Epidermal melanocyte (primary cell): ENCODE measurements at regions not wholly inside any gene's neighbourhood (a gene's known extent, or its start where the extent isn't known, plus 50 kb on each side); places are given as distances from the start of the nearest gene placed in this dataset.
"Not testable (repeated sequence)": the region's sequence is repeated elsewhere in the genome, so short reads cannot be mapped to it uniquely, and the experiment has no call there.

Source experiments
- DNase-seq: peaks from one replicate; pipeline ENCODE4 v3.0.0; 2011; ENCODE audit warnings: low spot score; ENCODE audit not compliant: insufficient read length

DNA sequence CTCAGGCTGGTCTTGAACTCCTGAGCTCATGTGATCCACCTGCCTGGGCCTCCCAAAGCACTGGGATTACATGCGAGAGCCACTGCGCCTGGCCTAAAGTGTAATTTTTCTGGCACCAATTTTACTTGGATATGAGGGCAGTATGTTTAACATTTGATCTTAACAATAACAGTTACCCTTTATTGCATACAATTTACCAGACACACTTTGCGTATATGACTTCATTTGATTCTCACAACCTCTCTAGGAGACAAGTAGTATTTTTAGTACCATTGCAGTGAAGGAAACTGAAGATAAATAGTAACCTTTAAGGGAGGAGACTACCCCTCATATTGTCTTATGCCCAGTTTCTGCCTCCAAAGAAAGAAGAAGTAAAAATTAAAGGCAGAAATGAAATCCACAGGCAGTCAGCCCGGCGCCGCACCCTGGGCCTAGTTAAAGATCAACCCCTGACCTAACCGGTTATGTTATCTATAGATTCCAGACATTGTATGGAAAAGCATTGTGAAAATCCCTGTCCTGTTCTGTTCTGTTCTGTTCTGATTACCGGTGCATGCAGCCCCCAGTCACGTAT, 54.0 kb downstream of the CYP26A1 start:
- not testable (repeated sequence) for DNase-seq

DNA sequence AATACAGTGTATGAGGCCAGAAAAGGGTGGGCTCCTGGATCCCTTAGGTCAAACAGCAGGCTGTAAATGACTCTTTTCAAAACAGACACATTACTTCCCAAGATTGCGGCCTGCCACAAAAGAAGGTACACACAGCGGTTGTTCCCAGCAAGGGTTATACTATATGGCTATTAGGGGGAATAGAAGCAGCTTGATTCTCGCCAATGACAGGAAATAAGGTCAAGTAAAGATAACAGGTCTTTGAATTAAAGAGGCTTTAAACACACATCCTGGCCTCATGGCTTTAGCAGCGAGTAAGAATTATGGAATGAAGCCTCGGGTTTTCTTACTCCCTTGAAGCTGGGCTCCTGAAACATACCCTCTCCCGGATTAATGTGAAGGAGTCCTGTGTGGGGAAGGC, 58.3 kb downstream of the CYP26A1 start:
- no peak for DNase-seq

DNA sequence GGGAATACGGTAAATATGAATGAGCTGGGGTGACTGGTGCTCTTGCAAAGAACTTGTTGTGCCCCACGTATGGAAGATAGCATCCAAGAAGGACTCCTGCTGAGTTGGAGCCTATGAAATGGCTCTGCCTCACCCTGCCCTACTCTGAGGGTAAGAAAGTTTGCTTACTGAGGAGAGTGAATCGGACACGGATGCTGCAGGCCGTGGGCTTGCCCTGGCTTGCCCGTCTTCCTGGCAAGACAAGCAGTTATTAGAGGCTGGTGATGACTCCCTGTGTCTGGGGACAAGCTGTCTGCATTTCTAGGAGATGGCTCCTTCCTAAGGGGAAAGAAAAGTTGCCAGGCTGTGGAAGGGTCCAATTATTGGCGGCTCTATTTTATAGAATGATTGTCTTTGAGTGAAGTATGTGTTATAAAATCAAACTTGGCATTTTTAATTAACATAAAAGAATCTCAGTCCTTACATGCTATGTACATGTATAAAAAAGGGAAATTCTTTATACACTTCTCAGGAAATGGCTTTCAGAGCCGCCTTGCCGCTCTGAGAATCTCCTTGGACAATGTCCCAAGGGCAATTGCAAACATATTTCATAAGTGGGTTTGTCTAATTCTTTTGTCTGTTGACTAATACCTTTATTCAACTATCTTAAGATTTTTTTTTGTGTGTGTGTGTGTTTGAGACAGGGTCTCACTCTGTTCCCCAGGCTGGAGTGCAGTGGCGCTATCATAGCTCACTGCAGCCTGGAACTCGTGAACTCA, 64.6 kb downstream of the CYP26A1 start:
- no peak for DNase-seq

DNA sequence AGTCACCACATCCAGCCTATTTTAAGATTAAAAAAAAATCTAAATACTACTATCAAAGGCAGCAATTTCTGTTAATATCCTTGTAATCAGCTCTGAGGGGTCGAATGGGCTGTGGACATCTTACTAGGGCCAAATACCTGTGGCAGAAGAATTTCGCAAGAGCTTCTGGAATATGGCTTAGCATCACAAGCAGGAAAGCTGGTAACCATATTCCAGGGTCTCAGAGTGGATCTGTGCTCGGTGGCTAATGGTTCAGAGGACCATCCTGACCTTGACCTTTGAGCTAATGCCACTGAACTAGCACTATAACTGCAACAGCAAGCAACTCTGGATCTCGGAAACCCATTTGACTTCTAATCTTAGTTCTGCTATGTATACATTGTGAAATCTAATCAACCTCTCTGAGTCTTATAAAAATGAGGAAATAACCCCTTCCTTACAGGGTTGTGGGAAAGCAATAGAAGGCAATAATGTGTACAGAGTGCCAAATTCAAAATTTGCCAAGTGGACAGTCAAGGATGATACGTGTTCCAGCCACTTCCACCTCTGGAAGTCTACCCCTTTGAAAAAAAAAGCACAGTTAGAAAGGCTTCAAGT, 65.5 kb downstream of the CYP26A1 start:
- DNase-seq, result no peak

DNA sequence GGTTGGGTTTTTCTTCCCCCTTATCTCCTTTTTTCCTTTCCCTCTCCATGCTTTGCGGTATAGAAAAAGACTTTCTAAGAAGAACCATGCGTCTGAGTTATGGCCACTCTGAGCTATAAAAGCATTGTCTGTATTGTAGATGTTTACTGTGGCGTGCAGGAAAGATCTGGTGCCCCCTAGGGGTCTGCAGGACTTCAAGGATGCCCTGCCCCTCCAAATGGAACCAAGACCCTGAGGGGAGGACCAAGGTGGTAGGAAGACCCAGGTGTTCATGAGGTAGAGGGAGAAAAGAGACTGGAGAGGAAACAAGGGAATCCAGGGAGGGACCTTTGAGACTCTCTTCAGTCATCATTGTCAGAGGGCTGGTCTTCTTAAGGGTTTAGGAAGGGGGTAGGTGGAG, 68.8 kb downstream of the CYP26A1 start:
- no peak for DNase-seq

DNA sequence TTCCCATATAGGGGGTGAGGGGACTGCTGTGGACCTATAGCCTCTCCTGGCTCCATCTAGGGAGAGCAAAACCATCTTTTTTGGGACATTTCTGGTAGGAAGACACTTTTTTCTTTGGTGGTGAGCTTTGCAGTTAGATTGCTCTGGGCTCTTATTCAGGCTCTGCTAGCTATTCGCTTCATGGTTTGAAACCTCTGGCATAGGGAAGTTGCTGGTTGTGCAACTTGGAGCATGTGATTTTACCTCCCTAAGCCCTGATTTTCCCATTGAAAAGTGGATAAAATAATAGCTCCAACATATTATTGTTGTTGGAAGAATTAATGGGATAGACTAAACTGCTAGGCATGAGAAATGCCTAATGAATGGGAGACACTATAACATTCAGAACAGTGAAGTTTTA, 69.6 kb downstream of the CYP26A1 start:
- DNase-seq, result no peak

DNA sequence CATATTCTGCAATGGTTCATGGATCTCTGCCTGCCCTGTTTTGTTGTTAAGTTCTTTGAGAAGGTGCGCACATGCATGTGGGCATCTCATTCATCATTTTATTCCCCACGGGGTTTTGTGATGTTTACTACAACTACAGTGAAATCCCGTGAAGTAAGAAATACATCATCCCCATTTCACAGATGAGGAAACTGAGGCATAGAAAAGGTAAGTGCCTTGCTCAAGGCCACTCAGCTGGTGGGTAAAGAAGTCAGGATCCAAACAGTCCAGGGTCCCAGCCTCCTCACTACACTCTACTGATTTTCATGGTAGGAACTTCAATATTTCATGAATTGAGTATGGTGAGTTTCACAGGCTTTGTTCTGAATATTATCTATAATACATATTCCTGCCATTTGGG, 72.6 kb downstream of the CYP26A1 start:
- DNase-seq, result no peak

DNA sequence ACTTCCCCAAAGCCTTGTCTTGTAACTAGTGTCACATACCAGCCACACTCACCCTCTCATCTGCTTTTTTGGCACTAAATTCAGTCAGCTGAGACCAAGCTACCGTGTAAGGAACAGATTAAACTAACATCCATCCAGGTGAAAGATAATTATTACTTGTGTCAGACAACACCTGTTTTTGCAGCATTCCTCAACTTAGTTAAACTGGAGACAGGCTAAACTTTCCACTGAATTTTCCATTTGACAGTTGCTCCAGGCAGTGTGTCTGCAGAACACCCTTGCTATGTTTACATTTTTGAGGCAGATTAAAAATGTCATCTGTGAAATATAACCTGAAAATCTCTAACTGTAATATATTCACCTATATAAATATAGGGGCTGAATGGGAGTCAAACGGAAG, 73.6 kb downstream of the CYP26A1 start:
- DNase-seq, result no peak

DNA sequence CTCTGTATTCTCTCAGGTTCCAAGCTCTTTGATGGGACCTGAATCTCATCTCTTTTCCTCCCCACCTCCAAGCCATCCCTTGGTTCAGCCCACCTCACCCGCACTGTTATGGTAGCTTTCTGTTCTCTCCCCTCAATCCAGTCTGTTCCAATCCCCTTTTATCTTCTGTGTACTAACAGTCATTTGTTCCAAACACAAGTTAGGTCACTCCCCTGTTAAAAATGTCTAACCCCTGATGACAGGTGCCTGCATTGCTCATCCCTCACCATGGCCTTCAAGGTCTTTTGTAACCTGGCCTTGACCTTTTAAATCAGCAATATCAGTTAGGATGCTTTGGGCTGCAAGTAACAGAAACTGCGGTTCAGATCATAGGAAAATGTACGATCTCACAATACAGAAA, 74.8 kb downstream of the CYP26A1 start:
- DNase-seq, result no peak

DNA sequence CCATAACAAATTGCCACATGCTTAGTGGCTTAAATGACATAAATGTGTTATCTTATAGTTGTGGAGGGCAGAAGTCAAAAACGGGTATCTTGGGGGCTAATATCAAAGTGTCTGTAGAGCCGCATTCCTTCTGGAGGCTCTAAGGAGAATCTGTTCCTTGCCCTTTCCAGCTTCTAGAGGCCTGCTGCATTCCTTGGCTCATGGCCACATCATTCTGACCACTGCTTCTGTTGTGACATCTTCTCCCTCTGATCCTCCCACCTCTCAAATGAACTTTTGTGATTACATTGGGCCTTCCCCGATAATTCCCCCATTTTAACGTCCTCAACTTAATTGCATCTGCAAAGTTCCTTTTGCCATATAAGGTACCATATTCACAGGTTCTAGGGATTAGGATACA, 76.1 kb downstream of the CYP26A1 start:
- no peak for DNase-seq

DNA sequence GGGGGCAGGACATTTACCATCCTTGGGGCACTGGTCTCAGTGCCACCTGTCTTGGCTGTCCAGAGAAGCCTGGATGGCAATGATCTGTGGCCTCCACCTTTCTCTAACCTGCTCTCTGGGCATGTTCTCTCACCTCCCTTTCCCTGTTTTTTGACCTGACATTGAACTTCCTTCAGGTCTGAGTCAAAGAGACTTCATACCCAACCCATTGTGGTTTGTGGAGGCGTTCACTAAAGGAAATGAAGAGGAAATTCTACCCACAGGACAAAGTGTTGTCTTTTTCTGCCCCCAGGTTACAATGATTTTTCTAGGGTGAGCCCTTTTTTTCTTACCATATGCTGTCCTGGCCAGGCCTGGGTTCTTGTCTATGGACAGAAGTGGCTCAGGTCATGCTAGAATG, 76.6 kb downstream of the CYP26A1 start:
- DNase-seq, result no peak

DNA sequence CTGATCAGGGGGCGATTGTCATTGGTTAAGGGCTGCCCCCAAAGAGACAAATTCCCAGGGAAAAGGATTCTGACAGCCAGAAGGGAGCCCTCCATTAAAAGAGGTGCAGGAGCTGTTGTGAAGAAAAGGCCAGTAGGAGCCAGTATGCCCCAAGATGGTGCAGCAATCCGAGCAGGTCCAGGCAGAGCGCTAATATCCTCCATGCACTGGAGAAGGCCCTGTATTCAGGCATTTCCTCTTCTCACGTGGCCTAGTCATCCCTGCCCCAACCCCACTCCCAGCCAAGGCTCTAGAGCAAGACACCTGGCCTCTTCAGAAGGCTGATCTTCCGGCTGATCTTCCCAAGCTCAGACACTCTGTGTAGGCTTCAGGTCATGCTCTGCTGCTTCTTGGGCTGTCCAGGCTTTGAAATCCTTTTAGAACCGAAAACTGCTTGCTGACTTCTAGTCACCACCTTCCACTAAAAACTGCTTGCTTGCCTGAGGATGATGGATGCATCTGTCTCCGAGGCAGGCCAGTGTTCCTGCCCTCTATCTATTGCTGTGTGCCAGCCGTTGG, 77.4 kb downstream of the CYP26A1 start:
- no peak for DNase-seq

DNA sequence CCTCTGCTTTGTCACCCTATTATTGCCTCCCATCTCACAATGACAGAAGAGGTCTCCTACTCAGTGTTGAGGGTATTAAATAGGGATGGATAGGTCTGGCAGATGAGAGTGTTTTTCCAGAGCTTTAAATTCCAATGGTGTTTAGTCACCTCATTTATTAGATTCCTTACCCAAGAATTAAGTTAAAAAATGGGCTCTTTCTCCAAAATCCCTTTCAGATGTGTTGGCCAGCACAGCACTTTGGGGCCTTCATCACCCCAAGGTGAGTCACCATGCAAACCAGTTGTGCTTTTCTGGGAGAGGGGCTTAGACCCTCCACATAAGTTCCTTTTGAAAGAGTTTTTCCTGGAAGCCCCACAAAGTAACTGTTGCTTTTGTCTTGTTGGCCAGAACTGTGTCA, 78.4 kb downstream of the CYP26A1 start:
- peak; percentile 56 for DNase-seq

DNA sequence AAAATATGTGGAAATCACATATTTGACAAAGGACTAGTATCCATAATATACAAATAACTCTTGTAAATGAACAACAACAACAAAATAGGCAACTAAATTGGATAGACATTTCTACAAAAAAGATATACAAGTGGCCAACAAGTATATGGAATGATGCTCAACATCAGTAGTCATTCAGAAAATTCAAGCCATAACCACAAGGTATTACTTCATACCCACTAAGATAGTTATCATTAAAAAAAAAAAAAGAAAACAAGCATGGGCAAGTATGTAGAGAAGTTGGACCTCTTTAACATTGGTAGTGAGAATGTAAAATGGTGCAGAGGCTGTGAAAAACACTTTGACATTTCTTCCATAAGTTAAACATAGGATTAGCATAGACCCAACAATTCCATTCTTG, 80.8 kb downstream of the CYP26A1 start:
- no peak for DNase-seq

DNA sequence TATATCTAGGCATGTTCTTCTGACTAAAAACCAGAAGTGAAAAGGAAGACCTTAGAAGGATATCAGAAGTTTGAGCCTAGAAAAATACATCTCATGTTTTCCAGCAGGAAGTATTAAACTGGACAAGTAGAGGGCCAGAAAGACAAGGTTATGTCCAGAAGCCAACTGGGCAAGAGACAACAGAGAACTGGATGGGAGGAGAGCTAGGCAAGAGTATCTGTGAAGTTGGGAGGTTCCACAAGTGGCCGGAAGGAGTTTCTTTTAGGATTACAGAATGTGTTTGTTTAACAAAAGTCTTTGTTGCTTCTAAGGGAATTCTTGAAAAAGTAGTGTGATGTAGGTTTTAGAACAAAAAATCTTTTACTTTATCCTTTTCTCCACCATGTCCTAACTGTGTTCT, 86.4 kb downstream of the CYP26A1 start:
- no peak for DNase-seq

DNA sequence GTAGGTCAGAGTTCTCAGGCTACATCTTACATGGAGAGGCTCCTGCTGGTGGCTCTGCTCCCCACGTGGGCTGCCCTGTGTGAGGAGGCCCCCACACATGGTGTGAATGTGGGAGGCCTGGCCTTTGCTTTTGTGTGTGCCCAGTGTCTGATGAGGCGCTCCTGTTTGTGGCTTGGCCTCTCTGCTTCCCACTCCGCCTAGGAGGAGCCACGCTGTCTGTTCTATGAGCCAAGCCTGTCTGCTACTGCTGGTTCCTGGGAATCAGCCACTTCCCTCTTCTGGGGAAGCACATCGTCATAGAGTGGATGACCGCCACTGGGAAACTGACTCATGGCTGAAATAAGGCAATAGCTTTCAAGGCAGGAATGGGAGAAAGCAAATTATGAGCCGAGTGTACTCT, 87.1 kb downstream of the CYP26A1 start:
- DNase-seq, result no peak

DNA sequence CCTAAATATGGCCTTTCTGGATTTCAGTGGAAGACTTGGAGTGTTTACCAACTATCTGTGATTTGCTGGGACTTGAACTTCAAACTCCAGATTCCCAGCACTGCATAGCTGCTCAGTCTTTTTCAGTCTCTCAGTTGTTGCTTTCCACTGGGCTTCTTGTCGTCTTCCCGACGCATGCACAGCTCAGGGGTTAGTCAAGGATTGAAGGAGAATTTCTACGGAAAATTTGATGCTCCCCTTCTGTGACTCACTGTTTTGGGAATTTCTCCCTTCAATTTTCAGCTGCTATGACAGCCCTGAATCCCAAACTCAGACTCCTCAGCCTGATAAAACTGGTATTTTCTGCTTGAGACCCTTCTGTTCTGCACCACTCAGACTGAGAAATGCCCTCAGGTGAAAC, 91.7 kb downstream of the CYP26A1 start:
- DNase-seq, result no peak

DNA sequence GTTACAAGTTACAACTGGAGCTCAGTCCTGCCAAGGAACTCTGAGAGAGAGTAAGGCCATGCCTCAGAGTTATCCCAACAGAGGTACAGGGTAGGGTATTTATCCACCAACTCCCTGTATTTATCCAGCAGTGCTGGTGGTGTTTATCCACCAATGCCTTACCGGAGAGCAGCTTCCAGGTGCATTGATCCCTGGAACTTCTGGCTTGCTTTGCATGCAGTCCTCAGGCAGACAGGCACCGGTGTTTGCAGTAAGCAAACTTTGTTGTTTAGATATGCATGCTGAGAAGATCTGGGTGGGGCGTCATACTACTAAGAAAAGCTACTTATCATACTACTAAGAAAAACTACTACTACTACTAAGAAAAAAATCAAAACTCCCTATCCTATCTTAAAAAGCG, 92.4 kb downstream of the CYP26A1 start:
- no peak for DNase-seq

DNA sequence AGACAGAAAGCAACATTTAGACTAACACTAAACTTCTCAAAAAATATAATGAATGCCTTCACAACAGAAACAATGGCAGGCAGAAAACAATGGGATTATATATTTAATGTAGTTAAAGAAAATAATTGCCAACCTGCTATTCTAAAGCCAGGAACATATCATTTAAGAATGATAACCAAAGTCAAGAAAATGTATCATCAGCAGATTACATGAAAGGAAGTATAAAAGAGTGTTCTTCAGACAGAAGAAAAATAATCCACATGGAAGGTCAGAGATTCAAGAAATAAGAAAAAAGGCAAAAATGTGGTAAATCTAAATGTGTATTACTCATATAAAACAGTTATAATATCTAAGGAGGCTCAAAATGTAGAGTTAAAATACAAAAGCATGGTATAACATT, 98.1 kb downstream of the CYP26A1 start:
- DNase-seq, result no peak

DNA sequence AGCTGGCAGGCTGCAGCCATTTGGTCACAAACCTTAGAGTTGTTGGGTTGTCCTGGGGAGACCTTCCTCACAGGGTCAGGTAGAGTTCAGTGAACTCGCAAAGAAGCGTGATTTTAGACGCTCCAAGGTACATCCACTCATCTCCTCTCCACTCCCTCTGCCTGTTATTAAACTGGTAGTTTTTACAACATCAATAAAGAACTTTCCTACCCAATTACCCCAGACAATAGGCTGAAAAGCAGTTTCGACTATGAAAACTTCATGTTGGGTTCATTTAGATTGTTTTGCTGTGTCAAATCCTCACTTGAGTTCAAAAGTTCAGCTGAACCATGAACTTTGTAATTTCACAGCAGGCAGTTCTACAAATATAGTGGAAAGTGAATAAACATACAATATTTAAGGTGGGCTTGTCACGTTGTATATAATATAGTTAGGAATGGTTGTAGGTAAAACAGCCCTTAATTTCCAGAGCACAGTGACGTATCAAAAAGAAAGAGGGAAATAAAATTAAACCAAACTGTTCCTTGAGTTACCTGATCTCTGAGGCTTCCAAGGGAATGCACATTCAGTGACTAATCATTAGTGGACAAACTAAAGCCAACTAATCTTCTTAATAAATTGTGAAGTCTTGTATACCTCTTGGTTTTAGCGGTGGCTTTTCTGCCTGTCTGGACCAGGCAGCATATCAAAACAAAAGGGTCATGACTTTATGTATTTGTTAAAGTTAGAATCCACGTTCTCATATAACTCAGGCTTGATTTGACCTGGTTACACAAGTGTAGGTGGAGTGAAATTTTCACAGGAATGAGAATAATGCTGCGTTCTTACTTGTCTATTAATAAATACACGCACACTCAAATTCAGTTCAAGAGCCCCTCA, 100.5 kb downstream of the CYP26A1 start:
- no peak for DNase-seq

DNA sequence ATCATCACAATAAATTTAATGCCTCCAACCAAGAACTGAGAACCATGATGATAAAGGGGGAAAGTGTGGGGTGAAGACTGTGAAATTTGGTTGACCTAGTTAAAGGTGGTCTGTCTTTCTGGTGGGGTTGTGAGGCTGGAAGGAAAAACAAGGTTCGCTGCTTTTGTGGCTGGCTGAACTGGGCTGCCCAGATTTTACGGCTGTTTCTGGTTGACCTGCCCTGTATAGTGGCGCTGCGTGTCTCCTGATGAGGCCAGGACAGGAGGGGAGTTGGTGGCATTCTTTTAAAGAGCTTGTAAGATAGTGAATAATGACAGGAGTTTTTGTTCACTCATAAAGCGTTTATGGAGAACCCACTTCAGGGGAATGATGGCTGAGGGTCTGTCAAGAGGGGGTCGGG, 101.8 kb downstream of the CYP26A1 start:
- no peak for DNase-seq

DNA sequence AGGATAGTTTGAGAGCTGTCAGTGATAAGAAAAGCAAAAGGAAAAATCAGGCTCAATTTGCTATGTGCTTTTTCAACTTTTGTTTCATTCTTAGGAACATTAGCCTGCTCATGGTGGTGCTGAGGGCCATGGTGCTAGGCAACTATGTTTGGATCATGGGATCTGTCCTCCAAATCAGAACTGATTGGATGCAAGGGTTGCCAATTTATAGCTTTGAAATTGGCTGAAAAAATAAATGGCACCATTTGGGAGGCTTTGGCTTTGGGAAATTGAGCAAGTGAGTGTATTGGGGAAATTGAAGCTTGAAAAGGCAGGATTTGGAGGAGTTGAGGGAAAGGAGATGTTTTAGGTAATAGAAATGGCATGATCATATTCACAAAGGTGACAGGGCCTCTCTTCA, 103.8 kb downstream of the CYP26A1 start:
- DNase-seq, result no peak
